HEK293T (cell line): ENCODE measurements at regions not wholly inside any gene's neighbourhood (a gene's known extent, or its start where the extent isn't known, plus 50 kb on each side); places are given as distances from the start of the nearest gene placed in this dataset.

Source experiments
- ARNT ChIP-seq: fragments of 450-650 bp; IDR thresholded peaks from 2 replicates; pipeline ENCODE4 v1.6.1; 2017; ENCODE audit warnings: mild to moderate bottlenecking
- BHLHE40 ChIP-seq: fragments of 450-650 bp; IDR thresholded peaks from 2 replicates; pipeline ENCODE4 v1.6.1; 2016; ENCODE audit warnings: mild to moderate bottlenecking, moderate library complexity, borderline replicate concordance
- FOXA1 ChIP-seq: fragments of 450-650 bp; IDR thresholded peaks from 2 replicates; pipeline ENCODE4 v1.6.1; 2016; ENCODE audit warnings: mild to moderate bottlenecking
- FOXK2 ChIP-seq: fragments of 450-650 bp; IDR thresholded peaks from 2 replicates; pipeline ENCODE4 v1.6.1; 2016; ENCODE audit warnings: mild to moderate bottlenecking
- FOXM1 ChIP-seq: fragments of 450-650 bp; IDR thresholded peaks from 2 replicates; pipeline ENCODE4 v1.6.1; 2017; ENCODE audit warnings: mild to moderate bottlenecking, borderline replicate concordance
- HDGF ChIP-seq: fragments of 450-650 bp; IDR thresholded peaks from 2 replicates; pipeline ENCODE4 v1.6.1; 2017; ENCODE audit warnings: antibody characterized with exemption, borderline replicate concordance
- L3MBTL2 ChIP-seq: fragments of 450-650 bp; conservative IDR thresholded peaks from 2 replicates; pipeline ENCODE4 v1.6.1; 2016; ENCODE audit warnings: mild to moderate bottlenecking
- NFRKB ChIP-seq: fragments of 450-650 bp; IDR thresholded peaks from 2 replicates; pipeline ENCODE4 v1.6.1; 2016; ENCODE audit warnings: mild to moderate bottlenecking, moderate library complexity
- SP1 ChIP-seq: fragments of 450-650 bp; IDR thresholded peaks from 2 replicates; pipeline ENCODE4 v1.6.1; 2017
- SUZ12 ChIP-seq: fragments of 450-650 bp; IDR thresholded peaks from 2 replicates; pipeline ENCODE4 v1.6.1; 2016; ENCODE audit warnings: mild to moderate bottlenecking
- TARDBP ChIP-seq: fragments of 450-650 bp; IDR thresholded peaks from 2 replicates; pipeline ENCODE4 v1.6.1; 2016
- ZNF384 ChIP-seq: fragments of 450-650 bp; IDR thresholded peaks from 2 replicates; pipeline ENCODE4 v1.6.1; 2016
- TF ChIP-seq, protein P1 (sequence below): fragments of 450-650 bp; IDR thresholded peaks from 2 replicates; pipeline ENCODE4 v1.6.1; 2016

- TF ChIP-seq TARDBP (no peak), FOXM1 (no peak), HDGF (no peak), BHLHE40 (no peak), NFRKB (no peak), SUZ12 (no peak), SP1 (no peak), L3MBTL2 (no peak), ZNF384 (no peak), ARNT (no peak), FOXA1 (no peak), FOXK2 (no peak)
- TF ChIP-seq, protein P1, sequence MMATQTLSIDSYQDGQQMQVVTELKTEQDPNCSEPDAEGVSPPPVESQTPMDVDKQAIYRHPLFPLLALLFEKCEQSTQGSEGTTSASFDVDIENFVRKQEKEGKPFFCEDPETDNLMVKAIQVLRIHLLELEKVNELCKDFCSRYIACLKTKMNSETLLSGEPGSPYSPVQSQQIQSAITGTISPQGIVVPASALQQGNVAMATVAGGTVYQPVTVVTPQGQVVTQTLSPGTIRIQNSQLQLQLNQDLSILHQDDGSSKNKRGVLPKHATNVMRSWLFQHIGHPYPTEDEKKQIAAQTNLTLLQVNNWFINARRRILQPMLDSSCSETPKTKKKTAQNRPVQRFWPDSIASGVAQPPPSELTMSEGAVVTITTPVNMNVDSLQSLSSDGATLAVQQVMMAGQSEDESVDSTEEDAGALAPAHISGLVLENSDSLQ: no peak
Observed at GRCh38 chr5:28926422-28926821, 1888.0 kb upstream of the CDH9 start.
